GM12878 (cell line): ENCODE measurements at regions not wholly inside any gene's neighbourhood (a gene's known extent, or its start where the extent isn't known, plus 50 kb on each side); places are given as distances from the start of the nearest gene placed in this dataset.

Experiments
- ATAC-seq: fragments of 200-7000 bp; cut with Tn5 transposase; 3 replicates; pipeline ENCODE4 v1.9.1; 2020; ENCODE audit warnings: mild to moderate bottlenecking, moderate library complexity
- BruUV-seq: library from RNA; stranded (reverse); fragments of 400-500 nt; replicated peaks from 2 replicates; lab custom pipeline; 2021; lab: Mats Ljungman, UMichigan
- CTCF ChIA-PET: fragments of 300-600 bp; sonication (Branson Sonifier 250); formaldehyde crosslinking; extraction: SDS; loops from one replicate; lab custom pipeline; 2021; ENCODE audit warnings: inconsistent platforms; lab: Yijun Ruan, JAX
- POLR2A ChIA-PET: fragments of 350-600 bp; formaldehyde crosslinking; extraction: SDS; loops from one replicate; lab custom pipeline; 2021; ENCODE audit warnings: inconsistent platforms; lab: Charles Lee
- RAD21 ChIA-PET: fragments of 300-600 bp; sonication (Branson Sonifier 250); formaldehyde crosslinking; loops from one replicate; lab custom pipeline; 2023; ENCODE audit warnings: antibody characterized with exemption; ENCODE audit not compliant: unreplicated experiment; lab: Charles Lee
- SMC1A ChIA-PET: fragments of 300-600 bp; sonication (Branson Sonifier 250); formaldehyde crosslinking; loops from one replicate; lab custom pipeline; 2023; ENCODE audit not compliant: unreplicated experiment, uncharacterized antibody; lab: Charles Lee
- DNase-seq: peaks from one replicate; pipeline ENCODE4 v3.0.0-alpha.2; 2011; ENCODE audit warnings: low read depth, low spot score
- FAIRE-seq: peaks from 3 replicates; lab custom pipeline; 2011; peaks lifted over from hg19 to GRCh38; lab: Jason Lieb, UNC
- H2AFZ ChIP-seq: 2 replicates; pipeline ENCODE4 v1.6.0; 2011; ENCODE audit warnings: low read depth, low read length, control low read depth; ENCODE audit not compliant: control insufficient read depth
- H3K27ac ChIP-seq: 2 replicates; pipeline ENCODE4 v1.5.1; 2011; ENCODE audit warnings: control low read depth; ENCODE audit not compliant: control insufficient read depth, insufficient read depth
- H3K27me3 ChIP-seq, 2 experiments: replicated peaks in 1 of 2; 2 replicates each; pipeline versions ENCODE4 v1.6.0 to v1.6.1; 2011; ENCODE audit warnings: low read length in 1 of 2; ENCODE audit not compliant: control insufficient read depth in 2 of 2, insufficient read depth in 2 of 2
- H3K36me3 ChIP-seq, 2 experiments: 2 replicates each; pipeline ENCODE4 v1.5.1; 2011; ENCODE audit warnings: low read length in 1 of 2; ENCODE audit not compliant: control insufficient read depth in 2 of 2, insufficient read depth in 2 of 2
- H3K4me1 ChIP-seq: 2 replicates; pipeline ENCODE4 v1.6.1; 2011; ENCODE audit warnings: mild to moderate bottlenecking, low read length, moderate library complexity, mixed read lengths; ENCODE audit not compliant: control insufficient read depth, insufficient read depth
- H3K4me2 ChIP-seq: 2 replicates; pipeline ENCODE4 v1.6.0; 2011; ENCODE audit warnings: control low read depth; ENCODE audit not compliant: control insufficient read depth, insufficient read depth
- H3K4me3 ChIP-seq: fragments of 200-600 bp; sonication (generic); 2 replicates; pipeline ENCODE4 v1.5.1; 2016
- H3K79me2 ChIP-seq: 2 replicates; pipeline ENCODE4 v1.6.0; 2011; ENCODE audit warnings: low read length; ENCODE audit not compliant: control insufficient read depth, insufficient read depth
- H3K9ac ChIP-seq: 2 replicates; pipeline ENCODE4 v1.8.0; 2011; ENCODE audit warnings: low read length, control low read depth, mixed read lengths; ENCODE audit not compliant: control insufficient read depth, insufficient read depth
- H3K9me3 ChIP-seq: replicated peaks from 3 replicates; pipeline ENCODE4 v1.5.1; 2011; ENCODE audit warnings: mild to moderate bottlenecking, low read length; ENCODE audit not compliant: control insufficient read depth, insufficient read depth
- H4K20me1 ChIP-seq: 2 replicates; pipeline ENCODE4 v1.6.0; 2011; ENCODE audit not compliant: control insufficient read depth, insufficient read depth
- ETV6 ChIP-seq, 2 experiments: fragments of 450-650 bp in 1 of 2; IDR thresholded peaks in 1 of 2; conservative IDR thresholded peaks in 1 of 2; 2 replicates each; pipeline ENCODE4 v1.6.1; 2014; ENCODE audit warnings: antibody characterized with exemption in 1 of 2, borderline replicate concordance in 1 of 2, low read depth in 1 of 2, mild to moderate bottlenecking in 1 of 2, moderate library complexity in 1 of 2
- GABPA ChIP-seq: IDR thresholded peaks from 2 replicates; pipeline ENCODE4 v1.6.1; 2014; ENCODE audit warnings: antibody characterized with exemption, low read depth, mild to moderate bottlenecking, inconsistent platforms
- KLF5 ChIP-seq: fragments of 450-650 bp; IDR thresholded peaks from 2 replicates; pipeline ENCODE4 v1.6.1; 2014; ENCODE audit warnings: mild to moderate bottlenecking; ENCODE audit not compliant: partially characterized antibody
- LARP7 ChIP-seq: fragments of 450-650 bp; IDR thresholded peaks from 2 replicates; pipeline ENCODE4 v1.6.1; 2017; ENCODE audit warnings: mild to moderate bottlenecking
- PAX8 ChIP-seq: fragments of 450-650 bp; IDR thresholded peaks from 2 replicates; pipeline ENCODE4 v1.6.1; 2017; ENCODE audit warnings: mild to moderate bottlenecking, moderate library complexity
- RB1 ChIP-seq: fragments of 450-650 bp; formaldehyde crosslinking; IDR thresholded peaks from 2 replicates; pipeline ENCODE4 v1.6.1; 2017; ENCODE audit warnings: mild to moderate bottlenecking, borderline replicate concordance
- RCOR1 ChIP-seq: conservative IDR thresholded peaks from 2 replicates; pipeline ENCODE4 v1.6.1; 2012; ENCODE audit warnings: low read depth, low read length, improper control_type of control experiment
- SREBF1 ChIP-seq: IDR thresholded peaks from 2 replicates; pipeline ENCODE4 v1.6.1; 2012; ENCODE audit warnings: mild to moderate bottlenecking, low read length
- TCF7 ChIP-seq: IDR thresholded peaks from 2 replicates; pipeline ENCODE4 v1.6.1; 2014; ENCODE audit warnings: antibody characterized with exemption, borderline replicate concordance
- ZSCAN29 ChIP-seq: fragments of 450-650 bp; IDR thresholded peaks from 2 replicates; pipeline ENCODE4 v1.6.1; 2017; ENCODE audit warnings: mild to moderate bottlenecking, moderate library complexity
- WGBS: methylation state at CpG from one replicate; pipeline ENCODE4 v1.1.6; 2016; ENCODE audit warnings: low lambda C conversion rate; ENCODE audit not compliant: insufficient replicate concordance, insufficient coverage; ENCODE audit errors: missing lambda C conversion rate; 5-methylcytosine and 5-hydroxymethylcytosine counted together
- in situ Hi-C: fragments of 300-500 bp; cut with MboI; formaldehyde crosslinking; loops from 9 replicates; pipeline ENCODE4 v1.14.3; 2018; ENCODE audit warnings: mixed read lengths
- intact Hi-C: fragments of 100-400 bp; cut with micrococcal nuclease; formaldehyde crosslinking; loops from one replicate; pipeline ENCODE4 v1.14.2; 2022; ENCODE audit not compliant: unreplicated experiment
- TF ChIP-seq, protein P1 (sequence below): fragments of 450-650 bp; IDR thresholded peaks from 2 replicates; pipeline ENCODE4 v1.6.1; 2018; ENCODE audit warnings: mild to moderate bottlenecking, low read depth, moderate library complexity; ENCODE audit not compliant: partially characterized antibody
- TF ChIP-seq, protein P2 (sequence below): IDR thresholded peaks from 2 replicates; pipeline ENCODE4 v1.6.1; 2012; ENCODE audit warnings: mild to moderate bottlenecking, low read depth, low read length

DNA sequence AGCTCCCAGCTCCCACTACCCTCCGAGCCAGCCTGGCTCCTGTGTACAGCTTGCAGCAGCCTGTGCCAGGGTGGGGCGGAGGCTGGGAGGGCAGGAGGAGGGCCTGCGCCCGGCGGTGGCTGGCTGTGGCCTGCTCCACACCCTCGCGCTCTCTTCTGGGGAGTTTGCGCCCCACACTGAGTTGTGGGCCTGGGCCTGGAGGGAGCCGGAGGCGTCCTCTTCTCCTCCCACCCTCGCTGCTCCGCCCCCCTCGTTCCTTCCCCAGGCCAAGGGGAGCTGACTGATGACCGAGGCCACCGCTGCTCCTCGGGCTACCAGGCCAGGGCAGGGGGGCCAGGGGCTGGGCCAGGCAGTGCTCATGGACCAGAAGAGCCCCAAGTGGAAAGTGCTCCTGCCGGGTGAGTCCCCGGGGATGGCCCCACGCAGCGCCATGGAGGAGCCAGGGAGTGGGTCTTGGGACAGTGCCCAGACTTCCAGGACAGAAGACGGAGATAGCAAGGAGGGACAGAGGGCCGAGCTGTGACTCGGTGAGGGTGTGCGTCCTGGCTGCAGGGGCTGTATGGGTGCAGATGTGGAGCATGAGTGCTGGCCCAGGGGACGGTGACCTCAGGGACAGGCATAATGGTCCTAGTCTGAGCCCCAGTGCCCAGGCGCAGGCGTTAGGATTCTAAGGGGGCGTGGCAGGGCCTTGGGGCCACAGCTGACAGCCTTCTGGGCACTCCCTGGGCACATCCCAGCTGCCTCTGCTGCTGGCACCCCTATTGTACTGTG lies 242.1 kb upstream of the GSE1 start (continued):
- TF ChIP-seq, protein P1, sequence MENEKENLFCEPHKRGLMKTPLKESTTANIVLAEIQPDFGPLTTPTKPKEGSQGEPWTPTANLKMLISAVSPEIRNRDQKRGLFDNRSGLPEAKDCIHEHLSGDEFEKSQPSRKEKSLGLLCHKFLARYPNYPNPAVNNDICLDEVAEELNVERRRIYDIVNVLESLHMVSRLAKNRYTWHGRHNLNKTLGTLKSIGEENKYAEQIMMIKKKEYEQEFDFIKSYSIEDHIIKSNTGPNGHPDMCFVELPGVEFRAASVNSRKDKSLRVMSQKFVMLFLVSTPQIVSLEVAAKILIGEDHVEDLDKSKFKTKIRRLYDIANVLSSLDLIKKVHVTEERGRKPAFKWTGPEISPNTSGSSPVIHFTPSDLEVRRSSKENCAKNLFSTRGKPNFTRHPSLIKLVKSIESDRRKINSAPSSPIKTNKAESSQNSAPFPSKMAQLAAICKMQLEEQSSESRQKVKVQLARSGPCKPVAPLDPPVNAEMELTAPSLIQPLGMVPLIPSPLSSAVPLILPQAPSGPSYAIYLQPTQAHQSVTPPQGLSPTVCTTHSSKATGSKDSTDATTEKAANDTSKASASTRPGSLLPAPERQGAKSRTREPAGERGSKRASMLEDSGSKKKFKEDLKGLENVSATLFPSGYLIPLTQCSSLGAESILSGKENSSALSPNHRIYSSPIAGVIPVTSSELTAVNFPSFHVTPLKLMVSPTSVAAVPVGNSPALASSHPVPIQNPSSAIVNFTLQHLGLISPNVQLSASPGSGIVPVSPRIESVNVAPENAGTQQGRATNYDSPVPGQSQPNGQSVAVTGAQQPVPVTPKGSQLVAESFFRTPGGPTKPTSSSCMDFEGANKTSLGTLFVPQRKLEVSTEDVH: no peak

GRCh38 chr16:85371948-85372347 lies 241.2 kb upstream of the GSE1 start:
- no peak overlapping the region for H3K4me2 ChIP-seq
- H3K4me1 ChIP-seq: no peaks in the 10 kb centered on the region
- no peaks in the 10 kb centered on the region for H3K79me2 ChIP-seq
- TF ChIP-seq SREBF1 (no peak), ZSCAN29 (no peak), LARP7 (no peak), RB1 (no peak), PAX8 (no peak), GABPA (no peak), RCOR1 (no peak), TCF7 (no peak), KLF5 (no peak), ETV6 (conservative IDR thresholded peaks at IDR 0.05 in 1 of 2, IDR thresholded peaks at IDR 0.05 in 1 of 2; ENCODE audit: borderline replicate concordance in 1 of 2, low read depth in 1 of 2) (no peak)
- TF ChIP-seq, protein P2, sequence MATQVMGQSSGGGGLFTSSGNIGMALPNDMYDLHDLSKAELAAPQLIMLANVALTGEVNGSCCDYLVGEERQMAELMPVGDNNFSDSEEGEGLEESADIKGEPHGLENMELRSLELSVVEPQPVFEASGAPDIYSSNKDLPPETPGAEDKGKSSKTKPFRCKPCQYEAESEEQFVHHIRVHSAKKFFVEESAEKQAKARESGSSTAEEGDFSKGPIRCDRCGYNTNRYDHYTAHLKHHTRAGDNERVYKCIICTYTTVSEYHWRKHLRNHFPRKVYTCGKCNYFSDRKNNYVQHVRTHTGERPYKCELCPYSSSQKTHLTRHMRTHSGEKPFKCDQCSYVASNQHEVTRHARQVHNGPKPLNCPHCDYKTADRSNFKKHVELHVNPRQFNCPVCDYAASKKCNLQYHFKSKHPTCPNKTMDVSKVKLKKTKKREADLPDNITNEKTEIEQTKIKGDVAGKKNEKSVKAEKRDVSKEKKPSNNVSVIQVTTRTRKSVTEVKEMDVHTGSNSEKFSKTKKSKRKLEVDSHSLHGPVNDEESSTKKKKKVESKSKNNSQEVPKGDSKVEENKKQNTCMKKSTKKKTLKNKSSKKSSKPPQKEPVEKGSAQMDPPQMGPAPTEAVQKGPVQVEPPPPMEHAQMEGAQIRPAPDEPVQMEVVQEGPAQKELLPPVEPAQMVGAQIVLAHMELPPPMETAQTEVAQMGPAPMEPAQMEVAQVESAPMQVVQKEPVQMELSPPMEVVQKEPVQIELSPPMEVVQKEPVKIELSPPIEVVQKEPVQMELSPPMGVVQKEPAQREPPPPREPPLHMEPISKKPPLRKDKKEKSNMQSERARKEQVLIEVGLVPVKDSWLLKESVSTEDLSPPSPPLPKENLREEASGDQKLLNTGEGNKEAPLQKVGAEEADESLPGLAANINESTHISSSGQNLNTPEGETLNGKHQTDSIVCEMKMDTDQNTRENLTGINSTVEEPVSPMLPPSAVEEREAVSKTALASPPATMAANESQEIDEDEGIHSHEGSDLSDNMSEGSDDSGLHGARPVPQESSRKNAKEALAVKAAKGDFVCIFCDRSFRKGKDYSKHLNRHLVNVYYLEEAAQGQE: no peak
- in situ Hi-C loops: no loop called here
- no peak for FAIRE-seq
- no peak for ATAC-seq
- WGBS: 49% methylated on average over 10 of the region's 10 CpGs
- no peaks in the 10 kb centered on the region for H3K9me3 ChIP-seq
- ChIA-PET CTCF (interaction anchor here (0.7 kb wide), 1 partner anchor 186 kb away, joined by 3 read pairs; no protein-coding TSS in a partner anchor), POLR2A (interaction anchor here (0.7 kb wide), 1 partner anchor 62 kb away, joined by 3 read pairs; no protein-coding TSS in a partner anchor), RAD21 (no interaction called here), SMC1A (interaction anchor here (1.0 kb wide), 1 partner anchor 15 kb away, joined by 3 read pairs; no protein-coding TSS in a partner anchor)
- intact Hi-C loops: no loop called here
- H4K20me1 ChIP-seq: no peaks in the 10 kb centered on the region
- no TSS peak for BruUV-seq
- no peak overlapping the region for H2AFZ ChIP-seq
- H3K27me3 ChIP-seq: peaks cover 1 to 2% of the 10 kb centered on the region in 2 experiments; a peak in 2 of 4 replicates
- H3K27ac ChIP-seq: no peak overlapping the region
- DNase-seq: no peak
- no peak overlapping the region for H3K9ac ChIP-seq
- no peak overlapping the region for H3K4me3 ChIP-seq
- H3K36me3 ChIP-seq: no peaks in the 10 kb centered on the region
